Fibroblast of upper back skin (primary cell): ENCODE measurements at regions not wholly inside any gene's neighbourhood (a gene's known extent, or its start where the extent isn't known, plus 50 kb on each side); places are given as distances from the start of the nearest gene placed in this dataset.
"Not testable (repeated sequence)": the region's sequence is repeated elsewhere in the genome, so short reads cannot be mapped to it uniquely, and the experiment has no call there.

Source experiments
- DNase-seq: peaks from one replicate; pipeline ENCODE4 v3.0.0-alpha.2; 2013

- no peak for DNase-seq
Observed at GRCh38 chr6:148602136-148602535, 144.7 kb upstream of the UST start.

GRCh38 chr6:148608199-148608951 lies 138.5 kb upstream of the UST start:
- peak; percentile 13 for DNase-seq

GRCh38 chr6:148611213-148611612 lies 135.6 kb upstream of the UST start:
- no peak for DNase-seq

GRCh38 chr6:148612043-148612442 lies 134.8 kb upstream of the UST start:
- DNase-seq = no peak

- DNase-seq = no peak
Observed at GRCh38 chr6:148614602-148615001, 132.2 kb upstream of the UST start.

- DNase-seq = no peak
Observed at GRCh38 chr6:148616841-148617240, 130.0 kb upstream of the UST start.

GRCh38 chr6:148617530-148617929 lies 129.3 kb upstream of the UST start:
- DNase-seq = no peak

- DNase-seq = no peak
Observed at GRCh38 chr6:148619891-148620290, 126.9 kb upstream of the UST start.

GRCh38 chr6:148620579-148621298 lies 126.1 kb upstream of the UST start:
- DNase-seq = no peak

GRCh38 chr6:148625609-148626008 lies 121.2 kb upstream of the UST start:
- no peak for DNase-seq

GRCh38 chr6:148628251-148628650 lies 118.6 kb upstream of the UST start:
- no peak for DNase-seq

GRCh38 chr6:148629181-148629580 lies 117.6 kb upstream of the UST start:
- DNase-seq = peak; percentile 72

- no peak for DNase-seq
Observed at GRCh38 chr6:148629592-148630465, 117.0 kb upstream of the UST start.

GRCh38 chr6:148635070-148635743 lies 111.6 kb upstream of the UST start:
- DNase-seq = no peak

GRCh38 chr6:148641836-148642235 lies 105.0 kb upstream of the UST start:
- DNase-seq = not testable (repeated sequence)

- not testable (repeated sequence) for DNase-seq
Observed at GRCh38 chr6:148643208-148643607, 103.6 kb upstream of the UST start.

- DNase-seq = not testable (repeated sequence)
Observed at GRCh38 chr6:148645049-148645448, 101.8 kb upstream of the UST start.

GRCh38 chr6:148648754-148649453 lies 97.9 kb upstream of the UST start:
- DNase-seq = no peak

GRCh38 chr6:148649454-148649963 lies 97.3 kb upstream of the UST start:
- DNase-seq = no peak

- DNase-seq = no peak
Observed at GRCh38 chr6:148650941-148651505, 95.8 kb upstream of the UST start.

- no peak for DNase-seq
Observed at GRCh38 chr6:148652205-148652604, 94.6 kb upstream of the UST start.
